KMS-11 (cell line): ENCODE measurements at regions not wholly inside any gene's neighbourhood (a gene's known extent, or its start where the extent isn't known, plus 50 kb on each side); places are given as distances from the start of the nearest gene placed in this dataset.

Experiments used
- H2AFZ ChIP-seq: fragments of 200-600 bp; sonication (generic); 2 replicates; pipeline ENCODE4 v1.6.1; 2016; ENCODE audit warnings: antibody characterized with exemption, mixed run types, low read depth
- H3K27ac ChIP-seq: fragments of 200-600 bp; sonication (generic); 2 replicates; pipeline ENCODE4 v1.6.1; 2016; ENCODE audit warnings: mild to moderate bottlenecking, mixed run types
- H3K27me3 ChIP-seq: fragments of 200-600 bp; sonication (generic); 2 replicates; pipeline ENCODE4 v1.6.1; 2017; ENCODE audit warnings: mild to moderate bottlenecking, low read depth, mixed run types, moderate library complexity; ENCODE audit not compliant: insufficient read depth
- H3K36me3 ChIP-seq: fragments of 200-600 bp; sonication (generic); 2 replicates; pipeline ENCODE4 v1.6.1; 2017; ENCODE audit warnings: mild to moderate bottlenecking, mixed run types; ENCODE audit not compliant: insufficient read depth
- H3K4me1 ChIP-seq: fragments of 200-600 bp; sonication (generic); 2 replicates; pipeline ENCODE4 v1.6.1; 2016; ENCODE audit warnings: mild to moderate bottlenecking, low read depth, mixed run types; ENCODE audit not compliant: poor library complexity, severe bottlenecking
- H3K4me2 ChIP-seq: fragments of 200-600 bp; sonication (generic); 2 replicates; pipeline ENCODE4 v1.7.0; 2016; ENCODE audit warnings: mild to moderate bottlenecking, mixed run types
- H3K4me3 ChIP-seq: fragments of 200-600 bp; sonication (generic); IDR thresholded peaks from 2 replicates; pipeline ENCODE4 v1.6.1; 2017; ENCODE audit warnings: low read depth, low read length, mixed read lengths; ENCODE audit not compliant: insufficient read depth
- H3K79me2 ChIP-seq: fragments of 200-600 bp; sonication (generic); 2 replicates; pipeline ENCODE4 v1.6.1; 2016; ENCODE audit warnings: low read depth, mixed run types; ENCODE audit not compliant: insufficient read depth
- H3K9ac ChIP-seq: fragments of 200-600 bp; sonication (generic); 2 replicates; pipeline ENCODE4 v1.6.1; 2016; ENCODE audit warnings: mild to moderate bottlenecking, mixed run types
- H4K20me1 ChIP-seq: fragments of 200-600 bp; sonication (generic); 2 replicates; pipeline ENCODE4 v1.6.1; 2016; ENCODE audit warnings: mild to moderate bottlenecking, mixed run types; ENCODE audit not compliant: insufficient read depth
- CTCF ChIP-seq: fragments of 200-600 bp; sonication (generic); conservative IDR thresholded peaks from 2 replicates; pipeline ENCODE4 v1.6.1; 2017; ENCODE audit warnings: low read depth, mild to moderate bottlenecking, antibody characterized with exemption, low read length, moderate library complexity, mixed read lengths

DNA sequence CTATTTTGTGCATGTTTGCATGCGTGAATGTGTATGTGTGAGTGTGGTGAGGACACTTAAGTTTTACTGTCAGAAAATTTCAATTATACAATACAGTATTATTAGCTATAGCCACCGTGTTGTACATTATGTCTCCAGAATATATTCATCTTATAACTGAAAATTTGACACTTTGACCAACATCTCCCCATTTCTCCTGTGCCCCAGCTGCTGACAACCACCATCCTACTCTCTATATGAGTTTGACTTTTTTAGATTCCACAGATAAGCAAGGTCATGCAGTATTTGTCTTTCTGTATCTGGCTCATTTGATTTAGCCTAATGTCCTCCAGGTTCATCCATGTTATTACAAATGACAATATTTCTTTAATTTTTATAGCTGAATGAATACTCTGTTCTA, 195.0 kb downstream of the GPR37 start:
- H3K4me2 ChIP-seq: no peak overlapping the region
- no peak for TF ChIP-seq CTCF
- H3K36me3 ChIP-seq: no peaks in the 10 kb centered on the region
- H3K27me3 ChIP-seq: no peaks in the 10 kb centered on the region
- no peak overlapping the region for H2AFZ ChIP-seq
- no peaks in the 10 kb centered on the region for H4K20me1 ChIP-seq
- no peak overlapping the region for H3K27ac ChIP-seq
- H3K9ac ChIP-seq: no peak overlapping the region
- H3K4me1 ChIP-seq: peaks cover 8% of the 10 kb centered on the region
- no peaks in the 10 kb centered on the region for H3K79me2 ChIP-seq
- no peak overlapping the region for H3K4me3 ChIP-seq

- no peak overlapping the region for H2AFZ ChIP-seq
Measured at GRCh38 chr7:124566583-124566982, 199.0 kb downstream of the GPR37 start.

DNA sequence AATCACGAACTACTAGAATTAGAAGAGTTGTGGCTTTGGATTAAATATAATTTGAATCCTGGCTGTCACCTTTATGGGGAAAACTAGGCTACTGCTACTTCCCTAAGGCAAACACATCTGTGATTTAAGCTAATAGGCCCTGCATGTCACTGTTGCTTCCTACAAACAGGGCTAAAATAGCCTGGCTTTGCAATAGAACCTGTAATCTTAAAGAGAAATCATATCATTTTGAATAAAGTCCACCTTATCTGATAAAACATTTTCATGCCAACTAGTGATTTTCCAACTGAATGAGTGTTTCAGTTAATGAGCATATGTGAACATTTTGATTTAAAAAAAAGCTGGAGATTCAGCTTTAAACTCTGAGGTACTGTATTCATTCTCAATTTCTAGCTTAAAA, 208.0 kb downstream of the GPR37 start:
- H3K4me1 ChIP-seq: no peaks in the 10 kb centered on the region
- no peaks in the 10 kb centered on the region for H3K79me2 ChIP-seq

More at GRCh38 chr7:124566583-124566982, 199.0 kb downstream of the GPR37 start:
- H3K27me3 ChIP-seq: no peaks in the 10 kb centered on the region
- no peaks in the 10 kb centered on the region for H3K79me2 ChIP-seq
- H3K4me1 ChIP-seq: no peaks in the 10 kb centered on the region
- H3K36me3 ChIP-seq: no peaks in the 10 kb centered on the region
- no peaks in the 10 kb centered on the region for H4K20me1 ChIP-seq
- H3K4me2 ChIP-seq: no peak overlapping the region
- no peak overlapping the region for H3K4me3 ChIP-seq
- H3K9ac ChIP-seq: no peak overlapping the region
- H3K27ac ChIP-seq: no peak overlapping the region
- no peak for TF ChIP-seq CTCF

DNA sequence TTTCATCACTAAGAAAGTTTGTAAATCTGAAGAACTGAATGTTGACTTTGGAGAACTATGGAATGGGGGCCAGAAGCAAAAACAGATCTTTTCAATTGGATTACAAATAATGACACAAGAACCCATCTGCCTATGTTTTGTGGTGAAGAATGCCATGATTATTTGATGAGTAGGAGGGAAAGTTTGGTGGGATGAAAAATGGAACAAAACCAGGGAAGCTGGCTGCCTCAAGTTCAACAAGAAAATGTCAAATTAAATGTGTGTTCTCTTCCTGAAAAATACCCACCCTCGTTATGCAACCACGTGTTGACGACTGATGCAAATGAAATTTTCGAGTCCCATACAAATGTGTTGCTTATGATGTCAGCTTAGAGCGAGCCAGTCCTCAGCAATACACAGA, 208.5 kb downstream of the GPR37 start:
- no peak overlapping the region for H3K4me2 ChIP-seq
- H3K9ac ChIP-seq: no peak overlapping the region
- H3K79me2 ChIP-seq: no peaks in the 10 kb centered on the region
- H3K4me3 ChIP-seq: no peak overlapping the region
- no peaks in the 10 kb centered on the region for H3K27me3 ChIP-seq
- H4K20me1 ChIP-seq: no peaks in the 10 kb centered on the region
- no peak for TF ChIP-seq CTCF
- H2AFZ ChIP-seq: no peak overlapping the region
- no peaks in the 10 kb centered on the region for H3K4me1 ChIP-seq
- no peaks in the 10 kb centered on the region for H3K36me3 ChIP-seq
- H3K27ac ChIP-seq: no peak overlapping the region

More for the DNA sequence above, 208.0 kb downstream of the GPR37 start:
- H3K27me3 ChIP-seq: no peaks in the 10 kb centered on the region
- no peaks in the 10 kb centered on the region for H3K36me3 ChIP-seq
- H3K4me3 ChIP-seq: no peak overlapping the region
- no peak for TF ChIP-seq CTCF
- no peaks in the 10 kb centered on the region for H4K20me1 ChIP-seq
- H3K4me2 ChIP-seq: no peak overlapping the region
- H2AFZ ChIP-seq: no peak overlapping the region
- no peak overlapping the region for H3K9ac ChIP-seq
- H3K27ac ChIP-seq: no peak overlapping the region
